Liver (tissue), 3 donors: ENCODE measurements at regions not wholly inside any gene's neighbourhood (a gene's known extent, or its start where the extent isn't known, plus 50 kb on each side); places are given as distances from the start of the nearest gene placed in this dataset.

Source experiments
- GABPA ChIP-seq, 2 donors: IDR thresholded peaks in 1 of 2; conservative IDR thresholded peaks in 1 of 2; 2 replicates each; pipeline ENCODE4 v1.6.1; 2016; ENCODE audit warnings: antibody characterized with exemption in 2 of 2, mild to moderate bottlenecking in 1 of 2, moderate library complexity in 1 of 2
- HNF4G ChIP-seq: IDR thresholded peaks from 2 replicates; pipeline ENCODE4 v1.6.1; 2016; ENCODE audit warnings: antibody characterized with exemption
- RAD21 ChIP-seq, 2 donors: IDR thresholded peaks; 2 replicates each; pipeline ENCODE4 v1.6.1; 2016; ENCODE audit warnings: antibody characterized with exemption in 2 of 2, mild to moderate bottlenecking in 2 of 2
- REST ChIP-seq: IDR thresholded peaks from 2 replicates; pipeline ENCODE4 v1.6.1; 2016; ENCODE audit warnings: antibody characterized with exemption, mild to moderate bottlenecking
- TF ChIP-seq, protein P1 (sequence below): fragments of 150-350 bp; IDR thresholded peaks from 2 replicates; pipeline ENCODE4 v1.5.1; 2017; ENCODE audit warnings: improper control_type of control experiment, low read depth, low read length; ENCODE audit not compliant: missing input control
- TF ChIP-seq, protein P2 (sequence below): IDR thresholded peaks from 2 replicates; pipeline ENCODE4 v1.6.1; 2016; ENCODE audit warnings: antibody characterized with exemption
- donor health status: healthy.
- donor health status: healthy.

DNA sequence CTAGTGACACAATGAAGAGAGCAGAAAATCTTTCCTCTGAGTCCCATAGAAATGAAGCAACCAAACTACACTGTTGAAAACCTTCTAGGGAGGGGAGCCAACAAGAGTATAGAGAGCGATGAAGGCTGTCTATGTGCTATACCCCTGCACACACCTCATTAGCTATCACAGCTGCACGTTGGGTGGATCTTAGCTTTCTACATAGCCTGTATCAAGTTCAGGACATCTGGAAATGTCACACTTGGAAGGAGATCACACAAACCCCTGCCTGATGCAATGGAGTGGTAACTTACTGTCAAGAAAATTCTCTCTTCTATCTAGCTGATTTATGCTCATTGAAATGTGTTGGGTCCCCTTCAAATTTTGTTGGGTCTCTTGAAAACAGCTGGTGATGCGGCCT lies 127.0 kb upstream of the NTRK2 start:
- TF ChIP-seq, protein P1, sequence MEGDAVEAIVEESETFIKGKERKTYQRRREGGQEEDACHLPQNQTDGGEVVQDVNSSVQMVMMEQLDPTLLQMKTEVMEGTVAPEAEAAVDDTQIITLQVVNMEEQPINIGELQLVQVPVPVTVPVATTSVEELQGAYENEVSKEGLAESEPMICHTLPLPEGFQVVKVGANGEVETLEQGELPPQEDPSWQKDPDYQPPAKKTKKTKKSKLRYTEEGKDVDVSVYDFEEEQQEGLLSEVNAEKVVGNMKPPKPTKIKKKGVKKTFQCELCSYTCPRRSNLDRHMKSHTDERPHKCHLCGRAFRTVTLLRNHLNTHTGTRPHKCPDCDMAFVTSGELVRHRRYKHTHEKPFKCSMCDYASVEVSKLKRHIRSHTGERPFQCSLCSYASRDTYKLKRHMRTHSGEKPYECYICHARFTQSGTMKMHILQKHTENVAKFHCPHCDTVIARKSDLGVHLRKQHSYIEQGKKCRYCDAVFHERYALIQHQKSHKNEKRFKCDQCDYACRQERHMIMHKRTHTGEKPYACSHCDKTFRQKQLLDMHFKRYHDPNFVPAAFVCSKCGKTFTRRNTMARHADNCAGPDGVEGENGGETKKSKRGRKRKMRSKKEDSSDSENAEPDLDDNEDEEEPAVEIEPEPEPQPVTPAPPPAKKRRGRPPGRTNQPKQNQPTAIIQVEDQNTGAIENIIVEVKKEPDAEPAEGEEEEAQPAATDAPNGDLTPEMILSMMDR = no peak
- TF ChIP-seq, protein P2, sequence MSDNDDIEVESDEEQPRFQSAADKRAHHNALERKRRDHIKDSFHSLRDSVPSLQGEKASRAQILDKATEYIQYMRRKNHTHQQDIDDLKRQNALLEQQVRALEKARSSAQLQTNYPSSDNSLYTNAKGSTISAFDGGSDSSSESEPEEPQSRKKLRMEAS = no peak
- no peak for TF ChIP-seq REST
- no peak for TF ChIP-seq HNF4G
- no peak for TF ChIP-seq GABPA (IDR thresholded peaks at IDR 0.05 in 1 of 2, conservative IDR thresholded peaks at IDR 0.05 in 1 of 2)
- TF ChIP-seq RAD21 (IDR thresholded peaks at IDR 0.05) = no peak
